HEK293T (cell line): ENCODE measurements at regions not wholly inside any gene's neighbourhood (a gene's known extent, or its start where the extent isn't known, plus 50 kb on each side); places are given as distances from the start of the nearest gene placed in this dataset.

Source experiments
- BHLHE40 ChIP-seq: fragments of 450-650 bp; IDR thresholded peaks from 2 replicates; pipeline ENCODE4 v1.6.1; 2016; ENCODE audit warnings: mild to moderate bottlenecking, moderate library complexity, borderline replicate concordance
- CTBP1 ChIP-seq: fragments of 450-650 bp; IDR thresholded peaks from 2 replicates; pipeline ENCODE4 v1.6.1; 2016; ENCODE audit warnings: borderline replicate concordance
- FOXA1 ChIP-seq: fragments of 450-650 bp; IDR thresholded peaks from 2 replicates; pipeline ENCODE4 v1.6.1; 2016; ENCODE audit warnings: mild to moderate bottlenecking
- FOXM1 ChIP-seq: fragments of 450-650 bp; IDR thresholded peaks from 2 replicates; pipeline ENCODE4 v1.6.1; 2017; ENCODE audit warnings: mild to moderate bottlenecking, borderline replicate concordance
- HDGF ChIP-seq: fragments of 450-650 bp; IDR thresholded peaks from 2 replicates; pipeline ENCODE4 v1.6.1; 2017; ENCODE audit warnings: antibody characterized with exemption, borderline replicate concordance
- LEF1 ChIP-seq: fragments of 450-650 bp; IDR thresholded peaks from 2 replicates; pipeline ENCODE4 v1.6.1; 2017; ENCODE audit warnings: mild to moderate bottlenecking, borderline replicate concordance
- SP1 ChIP-seq: fragments of 450-650 bp; IDR thresholded peaks from 2 replicates; pipeline ENCODE4 v1.6.1; 2017
- SUZ12 ChIP-seq: fragments of 450-650 bp; IDR thresholded peaks from 2 replicates; pipeline ENCODE4 v1.6.1; 2016; ENCODE audit warnings: mild to moderate bottlenecking

DNA sequence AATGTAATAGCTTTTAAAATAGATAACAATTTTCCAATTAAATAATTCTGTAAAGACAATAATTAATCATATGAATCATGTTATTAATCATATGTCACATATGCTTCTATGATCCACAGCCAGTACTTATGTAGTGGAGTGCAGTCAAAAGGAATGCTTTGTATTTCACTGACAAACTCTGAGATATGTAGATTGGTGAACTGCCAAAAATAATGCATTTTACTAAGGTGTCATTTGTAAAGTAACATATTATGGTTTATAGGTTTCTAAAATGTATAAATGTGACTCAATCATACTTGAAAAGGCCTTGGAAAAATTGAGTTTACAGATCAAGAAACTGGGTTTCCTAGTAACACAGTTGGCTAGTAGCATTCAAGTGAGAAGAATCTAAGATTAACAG, 93.8 kb upstream of the KCNH7 start:
- TF ChIP-seq CTBP1 (no peak), LEF1 (no peak), BHLHE40 (no peak), SUZ12 (no peak), FOXA1 (no peak), HDGF (no peak), SP1 (no peak), FOXM1 (no peak)
